K562 (cell line): ENCODE measurements at regions not wholly inside any gene's neighbourhood (a gene's known extent, or its start where the extent isn't known, plus 50 kb on each side); places are given as distances from the start of the nearest gene placed in this dataset.

ENCODE experiments used
- ATAC-seq: fragments of 200-7000 bp; cut with Tn5 transposase; 3 replicates; pipeline ENCODE4 v1.9.1; 2020; ENCODE audit warnings: moderate library complexity
- BruUV-seq: library from RNA; stranded (reverse); fragments of 400-500 nt; replicated peaks from 2 replicates; lab custom pipeline; 2021; lab: Mats Ljungman, UMichigan
- CTCF ChIA-PET: fragments of 300-600 bp; formaldehyde crosslinking; extraction: SDS; loops from one replicate; lab custom pipeline; 2021; ENCODE audit warnings: low intra/inter-chr PET ratio; lab: Yijun Ruan, JAX
- POLR2A ChIA-PET: fragments of 300-600, 350-650 bp; sonication (Branson Sonifier 250); formaldehyde crosslinking; extraction: SDS; loops from one replicate; lab custom pipeline; 2021; ENCODE audit warnings: antibody characterized with exemption, inconsistent platforms; lab: Yijun Ruan, JAX
- DNase-seq, 4 experiments: peaks; one replicate each; pipeline versions ENCODE4 v3.0.0 to v3.0.0-alpha.2; 2011 to 2018; ENCODE audit warnings: low spot score in 3 of 4, mixed read lengths in 3 of 4; ENCODE audit errors: extremely low read depth in 1 of 4
- FAIRE-seq: peaks from 2 replicates; lab custom pipeline; 2011; peaks lifted over from hg19 to GRCh38; lab: Jason Lieb, UNC
- H2AFZ ChIP-seq: 2 replicates; pipeline ENCODE4 v1.6.0; 2011; ENCODE audit warnings: low read depth, low read length, control low read depth, inconsistent platforms
- H3K27ac ChIP-seq: fragments of 200-600 bp; 3 replicates; pipeline ENCODE4 v1.8.0; 2011; ENCODE audit warnings: low read depth, mild to moderate bottlenecking, control low read depth, inconsistent platforms, low read length, moderate library complexity, mixed read lengths; ENCODE audit errors: extremely low read depth
- H3K27me3 ChIP-seq, 2 experiments: fragments of 300-600 bp in 1 of 2; 2 replicates in 1 of 2; 3 replicates in 1 of 2; pipeline versions ENCODE4 v1.6.0 to v1.8.0; 2011; ENCODE audit warnings: inconsistent platforms in 2 of 2, low read length in 2 of 2, mild to moderate bottlenecking in 1 of 2, mixed read lengths in 1 of 2, moderate library complexity in 1 of 2; ENCODE audit not compliant: control insufficient read depth in 2 of 2, insufficient read depth in 2 of 2
- H3K36me3 ChIP-seq: fragments of 300-600 bp; 3 replicates; pipeline ENCODE4 v1.8.0; 2011; ENCODE audit warnings: mild to moderate bottlenecking, low read length, inconsistent platforms; ENCODE audit not compliant: control insufficient read depth, insufficient read depth
- H3K4me1 ChIP-seq, 2 experiments: fragments of 200-600 bp in 1 of 2; replicated peaks in 1 of 2; 2 replicates in 1 of 2; 3 replicates in 1 of 2; pipeline versions ENCODE4 v1.5.1 to v1.8.0; 2011; ENCODE audit warnings: inconsistent platforms in 2 of 2, low read length in 2 of 2, mild to moderate bottlenecking in 1 of 2, mixed read lengths in 1 of 2, moderate library complexity in 1 of 2; ENCODE audit not compliant: control insufficient read depth in 2 of 2, insufficient read depth in 2 of 2
- H3K4me2 ChIP-seq: 2 replicates; pipeline ENCODE4 v1.6.1; 2011; ENCODE audit warnings: low read length, control low read depth, inconsistent platforms, mixed read lengths; ENCODE audit not compliant: insufficient read depth
- H3K4me3 ChIP-seq: fragments of 200-600 bp; sonication (generic), shearing (Covaris generic); 2 replicates; pipeline ENCODE4 v1.5.1; 2016; ENCODE audit warnings: control low read depth, inconsistent platforms
- H3K79me2 ChIP-seq: fragments of 200-600 bp; 3 replicates; pipeline ENCODE4 v1.8.0; 2011; ENCODE audit warnings: low read length, inconsistent platforms; ENCODE audit not compliant: control insufficient read depth, insufficient read depth
- H3K9ac ChIP-seq, 2 experiments: 2 replicates each; pipeline versions ENCODE4 v1.6.0 to v1.6.1; 2011; ENCODE audit warnings: low read depth in 2 of 2, low read length in 2 of 2, control low read depth in 1 of 2, inconsistent platforms in 1 of 2, mild to moderate bottlenecking in 1 of 2, mixed read lengths in 1 of 2; ENCODE audit not compliant: insufficient read depth in 1 of 2
- H3K9me1 ChIP-seq: one replicate; pipeline ENCODE4 v1.6.0; 2011; ENCODE audit warnings: inconsistent platforms, mild to moderate bottlenecking, low read length, moderate library complexity; ENCODE audit not compliant: control insufficient read depth, insufficient read depth
- H3K9me3 ChIP-seq: replicated peaks from 2 replicates; pipeline ENCODE4 v1.5.1; 2011; ENCODE audit warnings: low read depth, low read length, inconsistent platforms; ENCODE audit not compliant: control insufficient read depth, insufficient read depth
- H4K20me1 ChIP-seq: replicated peaks from 2 replicates; pipeline ENCODE4 v1.6.1; 2011; ENCODE audit warnings: low read length, inconsistent platforms, mixed read lengths; ENCODE audit not compliant: control insufficient read depth, insufficient read depth
- CTCF ChIP-seq, 3 experiments: IDR thresholded peaks in 2 of 3; conservative IDR thresholded peaks in 1 of 3; 2 replicates each; pipeline ENCODE4 v1.5.1; 2011 to 2012; ENCODE audit warnings: low read length in 3 of 3, mild to moderate bottlenecking in 3 of 3, control low read depth in 2 of 3, improper control_type of control experiment in 1 of 3, inconsistent platforms in 1 of 3, low read depth in 1 of 3, mixed read lengths in 1 of 3, moderate library complexity in 1 of 3; ENCODE audit not compliant: insufficient read depth in 2 of 3
- CTCFL ChIP-seq: IDR thresholded peaks from 2 replicates; pipeline ENCODE4 v1.6.1; 2011; ENCODE audit warnings: borderline replicate concordance, low read depth, mild to moderate bottlenecking, moderate library complexity, low read length; ENCODE audit not compliant: insufficient read depth, poor library complexity, severe bottlenecking
- ETS2 ChIP-seq: IDR thresholded peaks from 2 replicates; pipeline ENCODE4 v1.6.1; 2016; ENCODE audit warnings: borderline replicate concordance, missing genetic modification characterization, mild to moderate bottlenecking, moderate library complexity, missing compliant biosample characterization; ENCODE audit not compliant: poor library complexity, severe bottlenecking
- MTA1 ChIP-seq: fragments of 450-650 bp; IDR thresholded peaks from 2 replicates; pipeline ENCODE4 v1.6.1; 2017; ENCODE audit warnings: borderline replicate concordance
- NFXL1 ChIP-seq: fragments of 450-650 bp; formaldehyde crosslinking; IDR thresholded peaks from 2 replicates; pipeline ENCODE4 v1.4.0; 2021; ENCODE audit warnings: mild to moderate bottlenecking
- RAD21 ChIP-seq, 2 experiments: fragments of 250-450 bp in 1 of 2; fragments of 450-650 bp in 1 of 2; sonication (Bioruptor Pico) in 1 of 2; formaldehyde crosslinking in 1 of 2; IDR thresholded peaks in 1 of 2; conservative IDR thresholded peaks in 1 of 2; 2 replicates each; pipeline versions ENCODE4 v1.4.0 to v1.8.0; 2020 to 2022; ENCODE audit warnings: mild to moderate bottlenecking in 2 of 2, moderate library complexity in 1 of 2
- SMARCB1 ChIP-seq: IDR thresholded peaks from 2 replicates; pipeline ENCODE4 v1.6.1; 2011; ENCODE audit warnings: improper control_type of control experiment, low read depth; ENCODE audit not compliant: insufficient read length
- ZNF408 ChIP-seq: fragments of 250-450 bp; sonication (Bioruptor Pico); IDR thresholded peaks from 2 replicates; pipeline ENCODE4 v1.4.0; 2020; ENCODE audit warnings: low read depth, mild to moderate bottlenecking, moderate library complexity
- WGBS: fragments of 100-300 bp; shearing (Covaris generic); methylation state at CpG from one replicate; pipeline ENCODE4 v1.1.6; 2016; ENCODE audit warnings: low coverage, mixed read lengths; ENCODE audit not compliant: insufficient coverage; ENCODE audit errors: missing lambda C conversion rate; 5-methylcytosine and 5-hydroxymethylcytosine counted together
- in situ Hi-C: fragments of 300-500 bp; cut with MboI; formaldehyde crosslinking; loops from 4 replicates; pipeline ENCODE4 v1.15.0; 2018; ENCODE audit warnings: inconsistent platforms, mixed read lengths
- intact Hi-C: fragments of 100-400 bp; cut with micrococcal nuclease; formaldehyde crosslinking; loops from 2 replicates; pipeline ENCODE4 v1.14.2; 2022

GRCh38 chr15:96070636-96071035, 259.9 kb upstream of the NR2F2 start (continued):
- TF ChIP-seq ZNF408 (no peak), ETS2 (tag) (no peak), SMARCB1 (no peak)

GRCh38 chr15:96072821-96073220, 257.7 kb upstream of the NR2F2 start:
- ATAC-seq = peak; percentile 71

More at GRCh38 chr15:96072821-96073220, 257.7 kb upstream of the NR2F2 start:
- Histone ChIP-seq H3K79me2 (no peaks in the 10 kb centered on the region), H3K4me3 (no peak overlapping the region), H3K9me1 (no peaks in the 10 kb centered on the region), H3K4me2 (no peak overlapping the region), H3K4me1 (no peaks in the 10 kb centered on the region), H2AFZ (peak overlapping the region; percentile 7; the same call in 1 of the 2 replicates), H3K9me3 (no peaks in the 10 kb centered on the region; the same call in 1 of the 2 replicates), H3K9ac (no peak overlapping the region), H4K20me1 (no peaks in the 10 kb centered on the region), H3K36me3 (no peaks in the 10 kb centered on the region), H3K27me3 (no peaks in the 10 kb centered on the region), H3K27ac (no peak overlapping the region)
- intact Hi-C loops (loop anchor here (10.0 kb wide), 1 partner anchor 252 kb away; no protein-coding TSS in a partner anchor), in situ Hi-C loops (no loop called here)
- CTCF ChIA-PET = no interaction called here
- POLR2A ChIA-PET = no interaction called here
- peak in 1 of 4 experiments; percentile 24 for DNase-seq
- WGBS = 68% methylated on average over 2 of the region's 2 CpGs
- no peak for FAIRE-seq
- TF ChIP-seq NFXL1 (CRISPR knock-in tag) (no peak), CTCF (IDR thresholded peaks at IDR 0.05 in 2 of 3, conservative IDR thresholded peaks at IDR 0.05 in 1 of 3; ENCODE audit: insufficient read depth in 2 of 3, low read depth in 1 of 3, low read length in 3 of 3) (peak in 2 of 3 experiments; percentile 19 to 26; a peak in 2 of 6 replicates), MTA1 (no peak), CTCFL (peak; percentile 7), RAD21 (CRISPR knock-in tag; conservative IDR thresholded peaks at IDR 0.05 in 1 of 2, IDR thresholded peaks at IDR 0.05 in 1 of 2) (peak in 1 of 2 experiments; percentile 53; a peak in 2 of 4 replicates)
- BruUV-seq = no TSS peak
